ENCODE measurements at regions not wholly inside any gene's neighbourhood (a gene's known extent, or its start where the extent isn't known, plus 50 kb on each side); places are given as distances from the start of the nearest gene placed in this dataset.
A peak's percentile ranks its signal among the peaks of the same experiment; 100 is the strongest.

GRCh38 chr5:56412601-56413379, 179.7 kb upstream of the ANKRD55 start:
- H3K9ac ChIP-seq = no peak overlapping the region
- in situ Hi-C loops (cut with MboI) = no loop called here
- whole genome bisulfite sequencing, 2 experiments (ENCODE audit: low coverage in 1 of 2, low lambda C conversion rate in 2 of 2, missing lambda C conversion rate in 2 of 2) = 76 to 78% methylated on average over 9 of the region's 9 CpGs
- no peaks in the 10 kb centered on the region for H3K9me2 ChIP-seq (ENCODE audit: insufficient read depth)
- H3K27me3 ChIP-seq (replicated peaks; ENCODE audit: insufficient read depth) = no peaks in the 10 kb centered on the region
- TF ChIP-seq EZH2 (IDR thresholded peaks at IDR 0.05; ENCODE audit: insufficient read depth, poor library complexity, severe bottlenecking) (no peak), EZH2phosphoT487 (IDR thresholded peaks at IDR 0.05; ENCODE audit: insufficient read depth, low read depth) (no peak)
- H3K79me2 ChIP-seq (ENCODE audit: insufficient read depth) = no peaks in the 10 kb centered on the region
- H3K9me3 ChIP-seq (ENCODE audit: low read depth) = no peaks in the 10 kb centered on the region
- H3K4me1 ChIP-seq (ENCODE audit: insufficient read depth) = peaks cover 20% of the 10 kb centered on the region
- H4K20me1 ChIP-seq (ENCODE audit: insufficient read depth) = no peaks in the 10 kb centered on the region
- DNase-seq = no peak
- no peaks in the 10 kb centered on the region for H3K36me3 ChIP-seq (ENCODE audit: low read depth)
- H3K27ac ChIP-seq = no peak overlapping the region
- peaks cover 9% of the 10 kb centered on the region; the same call in 1 of the 2 replicates for H3F3A ChIP-seq (ENCODE audit: insufficient read depth)
- no peak overlapping the region for H3K4me3 ChIP-seq
- H3K4me2 ChIP-seq (ENCODE audit: unreplicated experiment) = no peak overlapping the region
- no peak overlapping the region for H2AFZ ChIP-seq

GRCh38 chr5:56410696-56411095, 177.6 kb upstream of the ANKRD55 start:
- H3K9ac ChIP-seq = no peak overlapping the region
- H3F3A ChIP-seq (ENCODE audit: insufficient read depth) = peaks cover 9% of the 10 kb centered on the region; the same call in 1 of the 2 replicates
- no peaks in the 10 kb centered on the region for H3K9me3 ChIP-seq (ENCODE audit: low read depth)
- H3K27ac ChIP-seq = no peak overlapping the region
- no peak overlapping the region for H3K4me3 ChIP-seq
- in situ Hi-C loops (cut with MboI) = no loop called here
- H4K20me1 ChIP-seq (ENCODE audit: insufficient read depth) = no peaks in the 10 kb centered on the region
- H3K27me3 ChIP-seq (replicated peaks; ENCODE audit: insufficient read depth) = no peaks in the 10 kb centered on the region
- no peak overlapping the region for H2AFZ ChIP-seq
- H3K4me1 ChIP-seq (ENCODE audit: insufficient read depth) = peaks cover 18% of the 10 kb centered on the region
- 89 to 91% methylated on average over 6 of the region's 6 CpGs for WGBS, 2 experiments (ENCODE audit: low coverage in 1 of 2, low lambda C conversion rate in 2 of 2, missing lambda C conversion rate in 2 of 2)
- TF ChIP-seq EZH2phosphoT487 (IDR thresholded peaks at IDR 0.05; ENCODE audit: insufficient read depth, low read depth) = no peak
- TF ChIP-seq EZH2 (IDR thresholded peaks at IDR 0.05; ENCODE audit: insufficient read depth, poor library complexity, severe bottlenecking) = no peak
- no peaks in the 10 kb centered on the region for H3K79me2 ChIP-seq (ENCODE audit: insufficient read depth)
- no peak for DNase-seq
- H3K9me2 ChIP-seq (ENCODE audit: insufficient read depth) = no peaks in the 10 kb centered on the region
- H3K4me2 ChIP-seq (ENCODE audit: unreplicated experiment) = no peak overlapping the region
- H3K36me3 ChIP-seq (ENCODE audit: low read depth) = no peaks in the 10 kb centered on the region

GRCh38 chr5:56409331-56410190, 176.4 kb upstream of the ANKRD55 start:
- Histone ChIP-seq H3K79me2 (ENCODE audit: insufficient read depth) (no peaks in the 10 kb centered on the region), H3K4me2 (ENCODE audit: unreplicated experiment) (peak overlapping the region; percentile 69), H3K27ac (peak overlapping the region; percentile 14; the same call in 1 of the 2 replicates), H3K9me2 (ENCODE audit: insufficient read depth) (no peaks in the 10 kb centered on the region), H3K9me3 (ENCODE audit: low read depth) (no peaks in the 10 kb centered on the region), H3F3A (ENCODE audit: insufficient read depth) (peaks cover 5% of the 10 kb centered on the region; the same call in 1 of the 2 replicates), H3K4me1 (ENCODE audit: insufficient read depth) (peaks cover 11% of the 10 kb centered on the region), H3K4me3 (peak overlapping the region; percentile 24; the same call in 1 of the 2 replicates), H3K27me3 (replicated peaks; ENCODE audit: insufficient read depth) (no peaks in the 10 kb centered on the region), H3K36me3 (ENCODE audit: low read depth) (no peaks in the 10 kb centered on the region), H2AFZ (peak overlapping the region; percentile 58), H4K20me1 (ENCODE audit: insufficient read depth) (no peaks in the 10 kb centered on the region), H3K9ac (no peak overlapping the region)
- in situ Hi-C loops (cut with MboI) = no loop called here
- 15% methylated on average over 13 of the region's 13 CpGs for WGBS, 2 experiments (ENCODE audit: low coverage in 1 of 2, low lambda C conversion rate in 2 of 2, missing lambda C conversion rate in 2 of 2)
- no peak for TF ChIP-seq EZH2 (IDR thresholded peaks at IDR 0.05; ENCODE audit: insufficient read depth, poor library complexity, severe bottlenecking)
- DNase-seq = peak; percentile 81

- TF ChIP-seq EZH2 (IDR thresholded peaks at IDR 0.05; ENCODE audit: insufficient read depth, poor library complexity, severe bottlenecking) (no peak), EZH2phosphoT487 (IDR thresholded peaks at IDR 0.05; ENCODE audit: insufficient read depth, low read depth) (no peak)
- no peak overlapping the region for H3K27ac ChIP-seq
- no peak overlapping the region for H3K4me2 ChIP-seq (ENCODE audit: unreplicated experiment)
- in situ Hi-C loops (cut with MboI) = no loop called here
- H3K36me3 ChIP-seq (ENCODE audit: low read depth) = no peaks in the 10 kb centered on the region
- H3K9me2 ChIP-seq (ENCODE audit: insufficient read depth) = no peaks in the 10 kb centered on the region
- no peak overlapping the region for H2AFZ ChIP-seq
- H4K20me1 ChIP-seq (ENCODE audit: insufficient read depth) = no peaks in the 10 kb centered on the region
- H3F3A ChIP-seq (ENCODE audit: insufficient read depth) = peaks cover 5% of the 10 kb centered on the region; the same call in 1 of the 2 replicates
- DNase-seq = no peak
- H3K4me1 ChIP-seq (ENCODE audit: insufficient read depth) = peaks cover 11% of the 10 kb centered on the region
- WGBS, 2 experiments (ENCODE audit: low coverage in 1 of 2, low lambda C conversion rate in 2 of 2, missing lambda C conversion rate in 2 of 2) = 80 to 89% methylated on average over 2 of the region's 2 CpGs
- H3K79me2 ChIP-seq (ENCODE audit: insufficient read depth) = no peaks in the 10 kb centered on the region
- H3K9ac ChIP-seq = no peak overlapping the region
- H3K4me3 ChIP-seq = no peak overlapping the region
- H3K27me3 ChIP-seq (replicated peaks; ENCODE audit: insufficient read depth) = no peaks in the 10 kb centered on the region
- no peaks in the 10 kb centered on the region for H3K9me3 ChIP-seq (ENCODE audit: low read depth)
Observed at GRCh38 chr5:56406838-56407237, 173.7 kb upstream of the ANKRD55 start.

Data from GM23248 (cell line).